HL-60 (cell line): ENCODE measurements at regions not wholly inside any gene's neighbourhood (a gene's known extent, or its start where the extent isn't known, plus 50 kb on each side); places are given as distances from the start of the nearest gene placed in this dataset.
"Not testable (repeated sequence)": the region's sequence is repeated elsewhere in the genome, so short reads cannot be mapped to it uniquely, and the experiment has no call there.

Experiments
- DNase-seq, 2 experiments: peaks; one replicate each; pipeline ENCODE4 v3.0.0-alpha.2; 2010 to 2020; ENCODE audit warnings: low read depth in 1 of 2, low spot score in 1 of 2
- H3K27ac ChIP-seq: fragments of 250-450 bp; sonication (Bioruptor Pico); replicated peaks from 2 replicates; pipeline ENCODE4 v1.5.1; 2020; ENCODE audit warnings: mild to moderate bottlenecking, moderate library complexity
- H3K27me3 ChIP-seq: fragments of 250-450 bp; sonication (Bioruptor Pico); 2 replicates; pipeline ENCODE4 v1.5.1; 2021; ENCODE audit warnings: mild to moderate bottlenecking, moderate library complexity; ENCODE audit not compliant: insufficient read depth, poor library complexity, severe bottlenecking
- H3K4me3 ChIP-seq: replicated peaks from 2 replicates; pipeline ENCODE4 v1.5.1; 2011; ENCODE audit warnings: mild to moderate bottlenecking, control low read depth, low read length; ENCODE audit not compliant: insufficient read depth
- CTCF ChIP-seq: IDR thresholded peaks from one replicate; pipeline ENCODE4 v1.5.1; 2011; ENCODE audit warnings: low read length, control low read depth, inconsistent platforms; ENCODE audit not compliant: insufficient read depth
- GABPA ChIP-seq: IDR thresholded peaks from 2 replicates; pipeline ENCODE4 v1.6.1; 2012; ENCODE audit warnings: low read depth
- POLR2AphosphoS5 ChIP-seq: IDR thresholded peaks from 2 replicates; pipeline ENCODE4 v1.6.1; 2012; ENCODE audit warnings: low read depth
- REST ChIP-seq: IDR thresholded peaks from 2 replicates; pipeline ENCODE4 v1.6.1; 2012; ENCODE audit warnings: low read depth; ENCODE audit not compliant: insufficient replicate concordance
- SPI1 ChIP-seq: IDR thresholded peaks from 2 replicates; pipeline ENCODE4 v1.6.1; 2012; ENCODE audit warnings: low read depth, mild to moderate bottlenecking, borderline replicate concordance

GRCh38 chr10:6986927-6987326 lies 406.9 kb upstream of the PRKCQ start:
- H3K27me3 ChIP-seq: no peaks in the 10 kb centered on the region
- no peak for DNase-seq
- TF ChIP-seq REST (no peak), CTCF (no peak), POLR2AphosphoS5 (no peak), GABPA (no peak), SPI1 (no peak)
- H3K4me3 ChIP-seq: no peak overlapping the region
- no peak overlapping the region for H3K27ac ChIP-seq

GRCh38 chr10:6985644-6986043 lies 405.6 kb upstream of the PRKCQ start:
- H3K27ac ChIP-seq: no peak overlapping the region
- DNase-seq: no peak
- TF ChIP-seq CTCF: no peak
- no peak for TF ChIP-seq SPI1
- TF ChIP-seq POLR2AphosphoS5: no peak
- TF ChIP-seq GABPA: no peak
- no peak for TF ChIP-seq REST
- H3K4me3 ChIP-seq: no peak overlapping the region
- H3K27me3 ChIP-seq: no peaks in the 10 kb centered on the region

- Histone ChIP-seq H3K27ac (no peak overlapping the region), H3K4me3 (no peak overlapping the region), H3K27me3 (no peaks in the 10 kb centered on the region)
- no peak for DNase-seq
- TF ChIP-seq SPI1 (no peak), CTCF (no peak), POLR2AphosphoS5 (no peak), REST (no peak), GABPA (no peak)
Measured at GRCh38 chr10:6984971-6985370, 404.9 kb upstream of the PRKCQ start.

- H3K4me3 ChIP-seq, DNase-seq, H3K27me3 ChIP-seq, H3K27ac ChIP-seq: not testable (repeated sequence)
Measured at GRCh38 chr10:6984016-6984415, 403.9 kb upstream of the PRKCQ start.
